ENCODE measurements at regions not wholly inside any gene's neighbourhood (a gene's known extent, or its start where the extent isn't known, plus 50 kb on each side); places are given as distances from the start of the nearest gene placed in this dataset.

DNA sequence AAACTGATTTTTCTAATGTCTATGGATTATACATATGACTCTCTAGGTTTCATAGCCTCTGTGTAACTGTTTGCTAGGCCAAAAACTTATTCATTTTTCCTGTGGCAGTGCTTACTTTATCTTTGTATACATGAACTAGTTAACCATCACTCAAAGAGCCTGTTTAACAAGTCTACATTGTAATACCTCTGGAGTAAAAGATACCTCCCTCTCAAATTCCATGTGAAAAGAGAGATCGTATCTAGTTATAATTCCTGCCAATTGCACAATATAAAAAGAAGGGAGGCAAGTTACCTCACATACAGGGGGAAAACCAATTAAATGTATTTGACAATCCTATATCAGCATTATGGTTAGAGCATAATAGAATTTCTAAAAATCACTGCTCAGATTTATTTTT is 271.9 kb upstream of the ST8SIA4 start:
- TF ChIP-seq, protein P1, sequence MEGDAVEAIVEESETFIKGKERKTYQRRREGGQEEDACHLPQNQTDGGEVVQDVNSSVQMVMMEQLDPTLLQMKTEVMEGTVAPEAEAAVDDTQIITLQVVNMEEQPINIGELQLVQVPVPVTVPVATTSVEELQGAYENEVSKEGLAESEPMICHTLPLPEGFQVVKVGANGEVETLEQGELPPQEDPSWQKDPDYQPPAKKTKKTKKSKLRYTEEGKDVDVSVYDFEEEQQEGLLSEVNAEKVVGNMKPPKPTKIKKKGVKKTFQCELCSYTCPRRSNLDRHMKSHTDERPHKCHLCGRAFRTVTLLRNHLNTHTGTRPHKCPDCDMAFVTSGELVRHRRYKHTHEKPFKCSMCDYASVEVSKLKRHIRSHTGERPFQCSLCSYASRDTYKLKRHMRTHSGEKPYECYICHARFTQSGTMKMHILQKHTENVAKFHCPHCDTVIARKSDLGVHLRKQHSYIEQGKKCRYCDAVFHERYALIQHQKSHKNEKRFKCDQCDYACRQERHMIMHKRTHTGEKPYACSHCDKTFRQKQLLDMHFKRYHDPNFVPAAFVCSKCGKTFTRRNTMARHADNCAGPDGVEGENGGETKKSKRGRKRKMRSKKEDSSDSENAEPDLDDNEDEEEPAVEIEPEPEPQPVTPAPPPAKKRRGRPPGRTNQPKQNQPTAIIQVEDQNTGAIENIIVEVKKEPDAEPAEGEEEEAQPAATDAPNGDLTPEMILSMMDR (IDR thresholded peaks at IDR 0.05; ENCODE audit: low read depth, low read length, missing input control) = no peak
- TF ChIP-seq FOXA1 (IDR thresholded peaks at IDR 0.05) (no peak), RAD21 (IDR thresholded peaks at IDR 0.05) (no peak), YY1 (IDR thresholded peaks at IDR 0.05) (no peak), EGR1 (IDR thresholded peaks at IDR 0.05; ENCODE audit: low read depth in 2 of 2) (no peak), TAF1 (conservative IDR thresholded peaks at IDR 0.05) (no peak), GABPA (IDR thresholded peaks at IDR 0.05 in 1 of 2, conservative IDR thresholded peaks at IDR 0.05 in 1 of 2) (no peak), SP1 (IDR thresholded peaks at IDR 0.05) (no peak), JUND (IDR thresholded peaks at IDR 0.05) (no peak), HNF4G (IDR thresholded peaks at IDR 0.05) (no peak)
- TF ChIP-seq, protein P2, sequence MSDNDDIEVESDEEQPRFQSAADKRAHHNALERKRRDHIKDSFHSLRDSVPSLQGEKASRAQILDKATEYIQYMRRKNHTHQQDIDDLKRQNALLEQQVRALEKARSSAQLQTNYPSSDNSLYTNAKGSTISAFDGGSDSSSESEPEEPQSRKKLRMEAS (IDR thresholded peaks at IDR 0.05) = no peak
- TF ChIP-seq, protein P3, sequence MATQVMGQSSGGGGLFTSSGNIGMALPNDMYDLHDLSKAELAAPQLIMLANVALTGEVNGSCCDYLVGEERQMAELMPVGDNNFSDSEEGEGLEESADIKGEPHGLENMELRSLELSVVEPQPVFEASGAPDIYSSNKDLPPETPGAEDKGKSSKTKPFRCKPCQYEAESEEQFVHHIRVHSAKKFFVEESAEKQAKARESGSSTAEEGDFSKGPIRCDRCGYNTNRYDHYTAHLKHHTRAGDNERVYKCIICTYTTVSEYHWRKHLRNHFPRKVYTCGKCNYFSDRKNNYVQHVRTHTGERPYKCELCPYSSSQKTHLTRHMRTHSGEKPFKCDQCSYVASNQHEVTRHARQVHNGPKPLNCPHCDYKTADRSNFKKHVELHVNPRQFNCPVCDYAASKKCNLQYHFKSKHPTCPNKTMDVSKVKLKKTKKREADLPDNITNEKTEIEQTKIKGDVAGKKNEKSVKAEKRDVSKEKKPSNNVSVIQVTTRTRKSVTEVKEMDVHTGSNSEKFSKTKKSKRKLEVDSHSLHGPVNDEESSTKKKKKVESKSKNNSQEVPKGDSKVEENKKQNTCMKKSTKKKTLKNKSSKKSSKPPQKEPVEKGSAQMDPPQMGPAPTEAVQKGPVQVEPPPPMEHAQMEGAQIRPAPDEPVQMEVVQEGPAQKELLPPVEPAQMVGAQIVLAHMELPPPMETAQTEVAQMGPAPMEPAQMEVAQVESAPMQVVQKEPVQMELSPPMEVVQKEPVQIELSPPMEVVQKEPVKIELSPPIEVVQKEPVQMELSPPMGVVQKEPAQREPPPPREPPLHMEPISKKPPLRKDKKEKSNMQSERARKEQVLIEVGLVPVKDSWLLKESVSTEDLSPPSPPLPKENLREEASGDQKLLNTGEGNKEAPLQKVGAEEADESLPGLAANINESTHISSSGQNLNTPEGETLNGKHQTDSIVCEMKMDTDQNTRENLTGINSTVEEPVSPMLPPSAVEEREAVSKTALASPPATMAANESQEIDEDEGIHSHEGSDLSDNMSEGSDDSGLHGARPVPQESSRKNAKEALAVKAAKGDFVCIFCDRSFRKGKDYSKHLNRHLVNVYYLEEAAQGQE (IDR thresholded peaks at IDR 0.05) = no peak
- TF ChIP-seq, protein P4, sequence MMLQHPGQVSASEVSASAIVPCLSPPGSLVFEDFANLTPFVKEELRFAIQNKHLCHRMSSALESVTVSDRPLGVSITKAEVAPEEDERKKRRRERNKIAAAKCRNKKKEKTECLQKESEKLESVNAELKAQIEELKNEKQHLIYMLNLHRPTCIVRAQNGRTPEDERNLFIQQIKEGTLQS (IDR thresholded peaks at IDR 0.05) = no peak

All from liver (tissue), 3 donors.